Karpas-422 (cell line): ENCODE measurements at regions not wholly inside any gene's neighbourhood (a gene's known extent, or its start where the extent isn't known, plus 50 kb on each side); places are given as distances from the start of the nearest gene placed in this dataset.

Source experiments
- DNase-seq: peaks from one replicate; pipeline ENCODE4 v3.0.0-alpha.2; 2015
- H2AFZ ChIP-seq: fragments of 200-600 bp; sonication (generic); 2 replicates; pipeline ENCODE4 v1.6.1; 2014; ENCODE audit warnings: antibody characterized with exemption, low read length, mixed read lengths
- H3K27ac ChIP-seq: fragments of 200-600 bp; sonication (generic); 2 replicates; pipeline ENCODE4 v1.5.1; 2014; ENCODE audit warnings: mild to moderate bottlenecking, low read length, moderate library complexity
- H3K27me3 ChIP-seq: fragments of 200-600 bp; sonication (generic); 2 replicates; pipeline ENCODE4 v1.6.1; 2014; ENCODE audit warnings: low read length, mixed read lengths
- H3K36me3 ChIP-seq: fragments of 200-600 bp; sonication (generic); 2 replicates; pipeline ENCODE4 v1.6.1; 2014; ENCODE audit warnings: low read length, mixed read lengths; ENCODE audit not compliant: insufficient read depth
- H3K4me1 ChIP-seq: fragments of 200-600 bp; sonication (generic); 2 replicates; pipeline ENCODE4 v1.6.1; 2014; ENCODE audit warnings: mild to moderate bottlenecking, low read length, mixed read lengths
- H3K4me2 ChIP-seq: fragments of 200-600 bp; sonication (generic); 2 replicates; pipeline ENCODE4 v1.6.1; 2014; ENCODE audit warnings: low read length, low read depth, mild to moderate bottlenecking; ENCODE audit not compliant: poor library complexity, severe bottlenecking
- H3K4me3 ChIP-seq: fragments of 200-600 bp; sonication (generic); 2 replicates; pipeline ENCODE4 v1.5.1; 2014; ENCODE audit warnings: mild to moderate bottlenecking, antibody characterized with exemption, low read length, mixed read lengths
- H3K79me2 ChIP-seq: fragments of 200-600 bp; sonication (generic); 2 replicates; pipeline ENCODE4 v1.6.1; 2014; ENCODE audit warnings: mild to moderate bottlenecking, low read length, mixed read lengths
- H3K9ac ChIP-seq: fragments of 200-600 bp; sonication (generic); 2 replicates; pipeline ENCODE4 v1.6.0; 2014; ENCODE audit warnings: low read length
- H3K9me2 ChIP-seq: fragments of 200-600 bp; sonication (generic), shearing (Covaris generic); replicated peaks from 2 replicates; pipeline ENCODE4 v1.6.0; 2014; ENCODE audit warnings: mild to moderate bottlenecking, low read length, moderate library complexity; ENCODE audit not compliant: insufficient read depth
- H3K9me3 ChIP-seq: fragments of 300-700, 200-600 bp; sonication (generic); 2 replicates; pipeline ENCODE4 v1.6.1; 2014; ENCODE audit warnings: low read length, mixed read lengths
- H4K20me1 ChIP-seq: fragments of 200-600 bp; sonication (generic); 2 replicates; pipeline ENCODE4 v1.6.1; 2014; ENCODE audit warnings: mild to moderate bottlenecking, antibody characterized with exemption, low read length, low read depth; ENCODE audit not compliant: insufficient read depth

- H3K9ac ChIP-seq: no peak overlapping the region
- no peaks in the 10 kb centered on the region for H3K9me3 ChIP-seq
- H3K36me3 ChIP-seq: no peaks in the 10 kb centered on the region
- no peaks in the 10 kb centered on the region for H3K79me2 ChIP-seq
- no peaks in the 10 kb centered on the region for H3K4me1 ChIP-seq
- H3K4me3 ChIP-seq: no peak overlapping the region
- no peak overlapping the region for H3K27ac ChIP-seq
- no peaks in the 10 kb centered on the region for H3K27me3 ChIP-seq
- no peak for DNase-seq
- H4K20me1 ChIP-seq: no peaks in the 10 kb centered on the region
- no peaks in the 10 kb centered on the region for H3K9me2 ChIP-seq
- no peak overlapping the region for H3K4me2 ChIP-seq
- H2AFZ ChIP-seq: no peak overlapping the region
Observed at GRCh38 chr2:175585496-175585895, 404.0 kb upstream of the ATP5MC3 start.

GRCh38 chr2:175580652-175581051 lies 399.1 kb upstream of the ATP5MC3 start:
- Histone ChIP-seq H3K9me3 (no peaks in the 10 kb centered on the region), H3K27me3 (no peaks in the 10 kb centered on the region), H3K27ac (no peak overlapping the region), H3K4me2 (no peak overlapping the region), H3K9ac (no peak overlapping the region), H3K9me2 (no peaks in the 10 kb centered on the region), H3K79me2 (no peaks in the 10 kb centered on the region), H4K20me1 (no peaks in the 10 kb centered on the region), H3K4me1 (peaks cover 15% of the 10 kb centered on the region), H3K4me3 (no peak overlapping the region), H3K36me3 (no peaks in the 10 kb centered on the region), H2AFZ (no peak overlapping the region)
- DNase-seq: no peak

GRCh38 chr2:175579646-175580045 lies 398.1 kb upstream of the ATP5MC3 start:
- H3K27ac ChIP-seq: no peak overlapping the region
- H3K9ac ChIP-seq: no peak overlapping the region
- H3K27me3 ChIP-seq: no peaks in the 10 kb centered on the region
- H2AFZ ChIP-seq: no peak overlapping the region
- no peak for DNase-seq
- H3K9me2 ChIP-seq: no peaks in the 10 kb centered on the region
- H3K9me3 ChIP-seq: no peaks in the 10 kb centered on the region
- no peak overlapping the region for H3K4me2 ChIP-seq
- peaks cover 21% of the 10 kb centered on the region for H3K4me1 ChIP-seq
- H3K36me3 ChIP-seq: no peaks in the 10 kb centered on the region
- no peaks in the 10 kb centered on the region for H4K20me1 ChIP-seq
- H3K79me2 ChIP-seq: no peaks in the 10 kb centered on the region
- H3K4me3 ChIP-seq: no peak overlapping the region

GRCh38 chr2:175577368-175577970 lies 396.0 kb upstream of the ATP5MC3 start:
- Histone ChIP-seq H3K4me1 (peaks cover 21% of the 10 kb centered on the region), H2AFZ (no peak overlapping the region), H3K79me2 (no peaks in the 10 kb centered on the region), H3K9me3 (no peaks in the 10 kb centered on the region), H3K4me2 (no peak overlapping the region), H3K27me3 (no peaks in the 10 kb centered on the region), H3K27ac (no peak overlapping the region), H3K9me2 (no peaks in the 10 kb centered on the region), H3K9ac (no peak overlapping the region), H3K36me3 (no peaks in the 10 kb centered on the region), H3K4me3 (no peak overlapping the region), H4K20me1 (no peaks in the 10 kb centered on the region)
- no peak for DNase-seq

- no peak overlapping the region for H2AFZ ChIP-seq
- H3K4me2 ChIP-seq: no peak overlapping the region
- no peak for DNase-seq
- no peaks in the 10 kb centered on the region for H4K20me1 ChIP-seq
- no peaks in the 10 kb centered on the region for H3K9me2 ChIP-seq
- H3K27ac ChIP-seq: no peak overlapping the region
- H3K27me3 ChIP-seq: no peaks in the 10 kb centered on the region
- H3K9ac ChIP-seq: no peak overlapping the region
- no peaks in the 10 kb centered on the region for H3K36me3 ChIP-seq
- peaks cover 21% of the 10 kb centered on the region for H3K4me1 ChIP-seq
- no peaks in the 10 kb centered on the region for H3K79me2 ChIP-seq
- H3K9me3 ChIP-seq: no peaks in the 10 kb centered on the region
- no peak overlapping the region for H3K4me3 ChIP-seq
Observed at GRCh38 chr2:175576875-175577274, 395.4 kb upstream of the ATP5MC3 start.

GRCh38 chr2:175576270-175576669 lies 394.8 kb upstream of the ATP5MC3 start:
- H3K4me2 ChIP-seq: peak overlapping the region; percentile 27
- no peak overlapping the region for H3K27ac ChIP-seq
- no peaks in the 10 kb centered on the region for H3K9me3 ChIP-seq
- no peaks in the 10 kb centered on the region for H4K20me1 ChIP-seq
- no peaks in the 10 kb centered on the region for H3K79me2 ChIP-seq
- H3K9ac ChIP-seq: no peak overlapping the region
- H3K4me1 ChIP-seq: peaks cover 21% of the 10 kb centered on the region
- no peak overlapping the region for H2AFZ ChIP-seq
- no peaks in the 10 kb centered on the region for H3K36me3 ChIP-seq
- no peaks in the 10 kb centered on the region for H3K27me3 ChIP-seq
- no peak for DNase-seq
- no peaks in the 10 kb centered on the region for H3K9me2 ChIP-seq
- H3K4me3 ChIP-seq: no peak overlapping the region

GRCh38 chr2:175575346-175576258 lies 394.1 kb upstream of the ATP5MC3 start:
- H3K4me2 ChIP-seq: peak overlapping the region; percentile 27
- no peaks in the 10 kb centered on the region for H3K79me2 ChIP-seq
- H3K9ac ChIP-seq: no peak overlapping the region
- H3K27me3 ChIP-seq: no peaks in the 10 kb centered on the region
- peaks cover 21% of the 10 kb centered on the region for H3K4me1 ChIP-seq
- no peak overlapping the region for H2AFZ ChIP-seq
- H3K4me3 ChIP-seq: no peak overlapping the region
- H3K27ac ChIP-seq: no peak overlapping the region
- no peaks in the 10 kb centered on the region for H4K20me1 ChIP-seq
- DNase-seq: peak; percentile 75
- no peaks in the 10 kb centered on the region for H3K36me3 ChIP-seq
- no peaks in the 10 kb centered on the region for H3K9me3 ChIP-seq
- no peaks in the 10 kb centered on the region for H3K9me2 ChIP-seq

DNA sequence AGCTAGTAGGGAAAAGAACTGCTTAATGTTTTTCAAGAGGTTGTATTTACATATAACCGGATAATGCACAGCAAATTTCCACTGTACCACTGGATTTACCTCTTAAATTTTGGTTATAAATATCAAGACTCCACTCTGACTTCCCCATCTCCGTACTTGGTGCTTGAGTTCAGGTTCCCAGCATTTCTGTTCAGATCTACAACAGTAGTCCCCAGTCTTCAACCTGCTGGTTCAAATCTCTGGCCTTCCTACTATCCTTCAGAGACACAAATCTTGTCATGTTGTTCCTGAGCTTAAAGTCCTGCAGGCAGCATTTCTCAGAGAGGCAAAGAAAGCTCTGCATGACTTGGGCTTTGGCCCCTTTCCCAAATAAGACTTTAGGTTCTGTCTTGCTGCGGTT lies 392.6 kb upstream of the ATP5MC3 start:
- H3K4me3 ChIP-seq: no peak overlapping the region
- H3K9me2 ChIP-seq: no peaks in the 10 kb centered on the region
- no peaks in the 10 kb centered on the region for H4K20me1 ChIP-seq
- H3K79me2 ChIP-seq: no peaks in the 10 kb centered on the region
- DNase-seq: no peak
- no peaks in the 10 kb centered on the region for H3K27me3 ChIP-seq
- no peak overlapping the region for H3K9ac ChIP-seq
- H3K36me3 ChIP-seq: no peaks in the 10 kb centered on the region
- H3K4me1 ChIP-seq: peaks cover 14% of the 10 kb centered on the region
- H3K9me3 ChIP-seq: no peaks in the 10 kb centered on the region
- no peak overlapping the region for H2AFZ ChIP-seq
- no peak overlapping the region for H3K4me2 ChIP-seq
- no peak overlapping the region for H3K27ac ChIP-seq
